H54 (cell line): ENCODE measurements at regions not wholly inside any gene's neighbourhood (a gene's known extent, or its start where the extent isn't known, plus 50 kb on each side); places are given as distances from the start of the nearest gene placed in this dataset.

Experiments used
- DNase-seq: peaks from one replicate; pipeline ENCODE4 v3.0.0; 2011; ENCODE audit warnings: low spot score, mixed read lengths; ENCODE audit not compliant: insufficient read length
- FAIRE-seq: peaks from 3 replicates; lab custom pipeline; 2011; peaks lifted over from hg19 to GRCh38; lab: Jason Lieb, UNC
- POLR2A ChIP-seq: IDR thresholded peaks from 2 replicates; pipeline ENCODE4 v1.6.1; 2011; ENCODE audit warnings: low read depth, mild to moderate bottlenecking, low read length

- no peak for FAIRE-seq
- TF ChIP-seq POLR2A = no peak
- DNase-seq = no peak
These were observed 54.4 kb upstream of the PIK3R1 start for GRCh38 chr5:68161156-68161555.

GRCh38 chr5:68159224-68159951, 56.2 kb upstream of the PIK3R1 start:
- DNase-seq (no peak), FAIRE-seq (no peak)

GRCh38 chr5:68155940-68156339, 59.6 kb upstream of the PIK3R1 start:
- no peak for FAIRE-seq
- no peak for DNase-seq

More at GRCh38 chr5:68159224-68159951, 56.2 kb upstream of the PIK3R1 start:
- TF ChIP-seq POLR2A = no peak

GRCh38 chr5:68154119-68154857, 61.3 kb upstream of the PIK3R1 start:
- FAIRE-seq (no peak), DNase-seq (no peak)
- no peak for TF ChIP-seq POLR2A

More at GRCh38 chr5:68155940-68156339, 59.6 kb upstream of the PIK3R1 start:
- TF ChIP-seq POLR2A = no peak

- TF ChIP-seq POLR2A = no peak
- DNase-seq (no peak), FAIRE-seq (no peak)
These were observed 63.7 kb upstream of the PIK3R1 start for GRCh38 chr5:68151812-68152211.

GRCh38 chr5:68149189-68149588, 66.4 kb upstream of the PIK3R1 start:
- no peak for FAIRE-seq
- DNase-seq = no peak
- no peak for TF ChIP-seq POLR2A

GRCh38 chr5:68148096-68148495, 67.5 kb upstream of the PIK3R1 start:
- TF ChIP-seq POLR2A = no peak
- DNase-seq = no peak
- FAIRE-seq = no peak

- no peak for TF ChIP-seq POLR2A
- FAIRE-seq = no peak
- DNase-seq = no peak
These were observed 67.9 kb upstream of the PIK3R1 start for GRCh38 chr5:68147659-68148058.

- FAIRE-seq = no peak
- TF ChIP-seq POLR2A = no peak
These were observed 74.1 kb upstream of the PIK3R1 start for GRCh38 chr5:68141494-68141893.

GRCh38 chr5:68140763-68141162, 74.8 kb upstream of the PIK3R1 start:
- FAIRE-seq = no peak
- TF ChIP-seq POLR2A = no peak
- no peak for DNase-seq

More at GRCh38 chr5:68141494-68141893, 74.1 kb upstream of the PIK3R1 start:
- DNase-seq = no peak

- TF ChIP-seq POLR2A = no peak
- DNase-seq (no peak), FAIRE-seq (no peak)
These were observed 75.7 kb upstream of the PIK3R1 start for GRCh38 chr5:68139611-68140441.

- FAIRE-seq (no peak), DNase-seq (no peak)
- no peak for TF ChIP-seq POLR2A
These were observed 77.9 kb upstream of the PIK3R1 start for GRCh38 chr5:68137511-68138140.

- DNase-seq = no peak
- no peak for FAIRE-seq
- no peak for TF ChIP-seq POLR2A
These were observed 80.8 kb upstream of the PIK3R1 start for GRCh38 chr5:68134669-68135313.
